ENCODE measurements at regions not wholly inside any gene's neighbourhood (a gene's known extent, or its start where the extent isn't known, plus 50 kb on each side); places are given as distances from the start of the nearest gene placed in this dataset.

GRCh38 chr20:12289465-12289864, 371.8 kb downstream of the BTBD3 start:
- no peak for DNase-seq (ENCODE audit: extremely low spot score in 2 of 2)
- Histone ChIP-seq H3K27ac (no peak overlapping the region), H3K9me3 (no peaks in the 10 kb centered on the region), H3K4me1 (no peaks in the 10 kb centered on the region), H3K4me3 (no peak overlapping the region), H3K27me3 (no peaks in the 10 kb centered on the region), H3K36me3 (no peaks in the 10 kb centered on the region)
- TF ChIP-seq POLR2A (IDR thresholded peaks at IDR 0.05) (no peak), POLR2AphosphoS5 (IDR thresholded peaks at IDR 0.05; ENCODE audit: insufficient read depth in 1 of 2, low read depth in 1 of 2) (no peak)
- intact Hi-C loops (cut with DNase I) = no loop called here

- intact Hi-C loops (cut with DNase I) = no loop called here
- no peaks in the 10 kb centered on the region for H3K27me3 ChIP-seq
- no peak for DNase-seq (ENCODE audit: extremely low spot score in 2 of 2)
- H3K27ac ChIP-seq = no peak overlapping the region
- no peak overlapping the region for H3K4me3 ChIP-seq
- no peaks in the 10 kb centered on the region for H3K9me3 ChIP-seq
- no peaks in the 10 kb centered on the region for H3K4me1 ChIP-seq
- no peaks in the 10 kb centered on the region for H3K36me3 ChIP-seq
- TF ChIP-seq POLR2A (IDR thresholded peaks at IDR 0.05) = no peak
- TF ChIP-seq POLR2AphosphoS5 (IDR thresholded peaks at IDR 0.05; ENCODE audit: insufficient read depth in 1 of 2, low read depth in 1 of 2) = no peak
- TF ChIP-seq CTCF (IDR thresholded peaks at IDR 0.05) = no peak
Observed at GRCh38 chr20:12291386-12291785, 373.7 kb downstream of the BTBD3 start.

DNA sequence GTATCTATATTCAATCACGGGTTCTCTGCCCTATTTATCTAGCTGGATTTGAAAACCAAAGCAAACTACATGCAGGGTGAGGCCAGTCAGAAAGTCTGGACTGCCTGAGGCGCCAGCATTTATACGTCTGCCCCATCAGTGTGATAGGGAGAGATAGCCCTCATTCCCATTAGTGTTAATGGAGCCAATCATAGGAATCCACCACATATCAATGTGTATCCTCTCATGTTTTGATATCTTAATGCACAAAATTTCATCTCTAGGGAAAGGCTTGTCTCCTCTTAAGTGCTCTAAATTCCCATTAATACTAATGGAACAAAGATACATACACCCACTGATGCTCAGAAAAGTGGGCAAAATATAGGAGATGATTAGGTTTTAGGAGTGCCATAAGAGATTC, 376.2 kb downstream of the BTBD3 start:
- Histone ChIP-seq H3K36me3 (no peaks in the 10 kb centered on the region), H3K27ac (no peak overlapping the region), H3K4me3 (no peak overlapping the region), H3K4me1 (no peaks in the 10 kb centered on the region), H3K9me3 (peaks cover 2% of the 10 kb centered on the region), H3K27me3 (no peaks in the 10 kb centered on the region)
- no peak for TF ChIP-seq POLR2A (IDR thresholded peaks at IDR 0.05)
- no peak for TF ChIP-seq POLR2AphosphoS5 (IDR thresholded peaks at IDR 0.05; ENCODE audit: insufficient read depth in 1 of 2, low read depth in 1 of 2)
- no peak for TF ChIP-seq CTCF (IDR thresholded peaks at IDR 0.05)
- intact Hi-C loops (cut with DNase I) = no loop called here
- DNase-seq (ENCODE audit: extremely low spot score in 2 of 2) = no peak

- no peak for TF ChIP-seq POLR2A (IDR thresholded peaks at IDR 0.05)
- no peak for TF ChIP-seq POLR2AphosphoS5 (IDR thresholded peaks at IDR 0.05; ENCODE audit: insufficient read depth in 1 of 2, low read depth in 1 of 2)
- no peak for TF ChIP-seq CTCF (IDR thresholded peaks at IDR 0.05)
- Histone ChIP-seq H3K36me3 (no peaks in the 10 kb centered on the region), H3K4me1 (no peaks in the 10 kb centered on the region), H3K27ac (no peak overlapping the region), H3K4me3 (no peak overlapping the region), H3K27me3 (no peaks in the 10 kb centered on the region), H3K9me3 (peaks cover 2% of the 10 kb centered on the region)
- DNase-seq (ENCODE audit: extremely low spot score in 2 of 2) = no peak
- intact Hi-C loops (cut with DNase I) = no loop called here
Observed at GRCh38 chr20:12294678-12295077, 377.0 kb downstream of the BTBD3 start.

DNA sequence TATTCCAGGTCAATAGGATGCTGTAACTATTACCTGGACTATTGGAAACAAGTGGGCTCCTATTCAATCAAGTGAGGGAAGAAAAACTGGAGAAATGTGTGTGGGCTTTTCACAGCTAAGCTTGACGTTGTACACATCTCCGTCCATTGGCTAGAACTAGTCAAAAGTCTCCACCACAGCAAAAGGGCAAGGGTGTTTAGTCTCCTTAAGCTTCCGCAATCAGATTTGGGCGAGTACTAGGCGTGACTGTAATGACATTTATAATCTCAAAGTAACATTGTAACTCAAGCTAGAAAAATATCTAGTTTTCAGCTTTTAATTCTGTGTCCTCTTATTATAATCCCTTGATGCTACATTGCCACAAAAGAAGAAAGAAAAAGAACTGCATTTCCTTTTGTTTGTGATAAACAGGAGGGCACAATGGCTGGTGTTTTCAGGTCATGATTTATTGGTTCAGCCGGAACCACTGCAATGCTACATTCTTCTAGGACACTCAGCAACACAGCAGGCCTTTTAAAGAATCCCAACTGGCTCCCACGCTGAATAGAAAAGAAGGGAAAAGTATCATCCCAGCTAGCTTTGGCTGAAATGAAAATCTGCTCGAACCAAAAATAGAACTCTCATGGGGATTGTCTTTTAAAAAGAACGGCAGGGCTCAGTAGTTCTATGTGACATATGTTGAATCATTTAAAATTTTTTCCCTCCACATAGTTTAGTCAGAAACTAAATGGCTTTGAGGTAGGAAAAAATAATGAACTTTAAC, 387.7 kb downstream of the BTBD3 start:
- Histone ChIP-seq H3K9me3 (no peaks in the 10 kb centered on the region), H3K4me1 (no peaks in the 10 kb centered on the region), H3K27me3 (no peaks in the 10 kb centered on the region), H3K36me3 (no peaks in the 10 kb centered on the region), H3K4me3 (no peak overlapping the region), H3K27ac (no peak overlapping the region)
- intact Hi-C loops (cut with DNase I) = no loop called here
- DNase-seq (ENCODE audit: extremely low spot score in 2 of 2) = no peak
- no peak for TF ChIP-seq POLR2AphosphoS5 (IDR thresholded peaks at IDR 0.05; ENCODE audit: insufficient read depth in 1 of 2, low read depth in 1 of 2)
- no peak for TF ChIP-seq POLR2A (IDR thresholded peaks at IDR 0.05)
- TF ChIP-seq CTCF (IDR thresholded peaks at IDR 0.05) = no peak

All from vagina (tissue), 2 donors.